B cell (primary cell): ENCODE measurements at regions not wholly inside any gene's neighbourhood (a gene's known extent, or its start where the extent isn't known, plus 50 kb on each side); places are given as distances from the start of the nearest gene placed in this dataset.

Source experiments
- EZH2 ChIP-seq: IDR thresholded peaks from 2 replicates; pipeline ENCODE4 v1.6.1; 2012; ENCODE audit warnings: borderline replicate concordance, low read depth, mild to moderate bottlenecking, moderate library complexity, low read length; ENCODE audit not compliant: insufficient read depth, poor library complexity, severe bottlenecking
- TF ChIP-seq, protein P1 (sequence below): fragments of 200-600 bp; IDR thresholded peaks from one replicate; pipeline ENCODE4 v1.8.0; 2022; ENCODE audit warnings: antibody characterized with exemption, mild to moderate bottlenecking

DNA sequence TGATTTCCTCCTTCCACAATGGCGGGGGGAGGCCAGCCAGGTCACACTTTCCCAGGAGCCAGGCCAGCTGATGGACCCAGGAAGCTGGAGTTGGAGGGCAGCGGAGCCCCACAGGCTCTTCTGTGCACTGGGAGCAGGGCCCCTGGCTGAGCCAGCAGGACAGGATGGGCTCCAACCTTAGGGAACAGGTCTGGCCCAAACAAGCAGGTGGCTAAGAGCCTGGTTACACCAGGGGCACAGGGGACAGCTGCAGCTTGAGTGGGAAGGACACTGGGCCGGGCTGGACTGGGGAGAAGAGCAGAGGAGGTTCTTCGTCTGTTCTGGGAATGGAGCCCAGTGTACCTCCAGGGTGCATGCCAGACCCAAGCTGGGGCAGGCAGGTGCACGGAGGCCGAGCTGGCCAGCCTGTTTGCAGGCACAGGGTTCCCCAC lies 102.3 kb downstream of the DLL1 start:
- TF ChIP-seq, protein P1, sequence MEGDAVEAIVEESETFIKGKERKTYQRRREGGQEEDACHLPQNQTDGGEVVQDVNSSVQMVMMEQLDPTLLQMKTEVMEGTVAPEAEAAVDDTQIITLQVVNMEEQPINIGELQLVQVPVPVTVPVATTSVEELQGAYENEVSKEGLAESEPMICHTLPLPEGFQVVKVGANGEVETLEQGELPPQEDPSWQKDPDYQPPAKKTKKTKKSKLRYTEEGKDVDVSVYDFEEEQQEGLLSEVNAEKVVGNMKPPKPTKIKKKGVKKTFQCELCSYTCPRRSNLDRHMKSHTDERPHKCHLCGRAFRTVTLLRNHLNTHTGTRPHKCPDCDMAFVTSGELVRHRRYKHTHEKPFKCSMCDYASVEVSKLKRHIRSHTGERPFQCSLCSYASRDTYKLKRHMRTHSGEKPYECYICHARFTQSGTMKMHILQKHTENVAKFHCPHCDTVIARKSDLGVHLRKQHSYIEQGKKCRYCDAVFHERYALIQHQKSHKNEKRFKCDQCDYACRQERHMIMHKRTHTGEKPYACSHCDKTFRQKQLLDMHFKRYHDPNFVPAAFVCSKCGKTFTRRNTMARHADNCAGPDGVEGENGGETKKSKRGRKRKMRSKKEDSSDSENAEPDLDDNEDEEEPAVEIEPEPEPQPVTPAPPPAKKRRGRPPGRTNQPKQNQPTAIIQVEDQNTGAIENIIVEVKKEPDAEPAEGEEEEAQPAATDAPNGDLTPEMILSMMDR: no peak
- TF ChIP-seq EZH2: no peak
